ENCODE measurements at regions not wholly inside any gene's neighbourhood (a gene's known extent, or its start where the extent isn't known, plus 50 kb on each side); places are given as distances from the start of the nearest gene placed in this dataset.

GRCh38 chr14:29310210-29310609, 543.6 kb downstream of the FOXG1 start:
- in situ Hi-C loops (cut with MboI; ENCODE audit: low sequenced_read_pairs): no loop called here

More at GRCh38 chr14:29310210-29310609, 543.6 kb downstream of the FOXG1 start:
- H2BK120ac ChIP-seq (ENCODE audit: low read depth, low read length): no peak overlapping the region
- H2AK5ac ChIP-seq (ENCODE audit: low read depth, low read length): no peak overlapping the region
- no peaks in the 10 kb centered on the region for H3K9me1 ChIP-seq (ENCODE audit: insufficient read depth, low read length)
- H3K4me3 ChIP-seq (ENCODE audit: insufficient read depth, low read depth, low read length): no peak overlapping the region
- no peak overlapping the region for H3K56ac ChIP-seq (ENCODE audit: extremely low read depth, insufficient read depth, low read length)
- no peak for TF ChIP-seq MAZ (IDR thresholded peaks at IDR 0.05; ENCODE audit: borderline replicate concordance, low read depth, low read length)
- TF ChIP-seq MAFK (IDR thresholded peaks at IDR 0.05; ENCODE audit: low read depth, low read length): no peak
- TF ChIP-seq RAD21 (IDR thresholded peaks at IDR 0.05; ENCODE audit: low read length): no peak
- no peak for TF ChIP-seq BHLHE40 (IDR thresholded peaks at IDR 0.05; ENCODE audit: low read depth, low read length)
- no peak for TF ChIP-seq POLR2A (IDR thresholded peaks at IDR 0.05; ENCODE audit: low read depth, low read length)
- no peak for TF ChIP-seq USF2 (IDR thresholded peaks at IDR 0.05; ENCODE audit: low read depth, low read length)
- no peak for TF ChIP-seq CTCF (conservative IDR thresholded peaks at IDR 0.05; ENCODE audit: low read depth, low read length)
- DNase-seq (no peak), ATAC-seq (ENCODE audit: low read depth) (no peak)
- no TSS peak for BruUV-seq (replicated peaks)
- POLR2A ChIA-PET (ENCODE audit: unreplicated experiment): no interaction called here
- H2BK20ac ChIP-seq (ENCODE audit: low read depth, low read length): no peak overlapping the region
- no peak overlapping the region for H3K14ac ChIP-seq (replicated peaks; ENCODE audit: low read depth, low read length)
- H4K5ac ChIP-seq (ENCODE audit: low read depth, low read length): no peak overlapping the region
- H4K8ac ChIP-seq (ENCODE audit: low read depth in 2 of 2, low read length in 2 of 2): no peak overlapping the region
- H3K4me1 ChIP-seq (ENCODE audit: control insufficient read depth, insufficient read depth, low read length): no peaks in the 10 kb centered on the region
- H2BK15ac ChIP-seq (ENCODE audit: low read depth, low read length): no peak overlapping the region
- no peaks in the 10 kb centered on the region for H3K79me1 ChIP-seq (ENCODE audit: low read depth in 1 of 2, low read length in 2 of 2)
- H3K4me2 ChIP-seq (ENCODE audit: low read depth, low read length): no peak overlapping the region
- H3K27me3 ChIP-seq (ENCODE audit: control insufficient read depth, insufficient read depth, low read length): no peaks in the 10 kb centered on the region
- H3K9ac ChIP-seq (ENCODE audit: low read depth, low read length): no peak overlapping the region
- no peak overlapping the region for H2AK9ac ChIP-seq (replicated peaks; ENCODE audit: low read depth, low read length, poor library complexity)
- no peaks in the 10 kb centered on the region for H3K36me3 ChIP-seq (ENCODE audit: control insufficient read depth, insufficient read depth, low read length)
- no peak overlapping the region for H3K23ac ChIP-seq (ENCODE audit: low read depth, low read length)
- H3K9me3 ChIP-seq (ENCODE audit: control insufficient read depth, insufficient read depth, low read length): peaks cover 2% of the 10 kb centered on the region; the same call in 1 of the 2 replicates
- intact Hi-C loops (cut with micrococcal nuclease): no loop called here
- H3K18ac ChIP-seq (ENCODE audit: low read depth, low read length): no peak overlapping the region
- CTCF ChIA-PET: interaction anchor here (1.0 kb wide), 1 partner anchor 35 kb away, joined by 3 read pairs; no protein-coding TSS in a partner anchor
- H3K4ac ChIP-seq (ENCODE audit: low read depth, low read length): no peak overlapping the region
- no peak overlapping the region for H2BK5ac ChIP-seq (ENCODE audit: low read depth, low read length, poor library complexity, severe bottlenecking)
- dilution Hi-C loops (cut with HindIII; ENCODE audit: low sequenced_read_pairs, unreplicated experiment): no loop called here
- no peak overlapping the region for H2AFZ ChIP-seq (replicated peaks; ENCODE audit: low read length, poor library complexity)
- H3K27ac ChIP-seq (ENCODE audit: insufficient read depth, low read length): no peak overlapping the region
- no peaks in the 10 kb centered on the region for H4K20me1 ChIP-seq (ENCODE audit: insufficient read depth, low read length)
- no peak overlapping the region for H4K91ac ChIP-seq (ENCODE audit: insufficient read depth, low read depth, low read length)

All from IMR-90 (cell line).